Epithelial cell of prostate (primary cell): ENCODE measurements at regions not wholly inside any gene's neighbourhood (a gene's known extent, or its start where the extent isn't known, plus 50 kb on each side); places are given as distances from the start of the nearest gene placed in this dataset.
"Not testable (repeated sequence)": the region's sequence is repeated elsewhere in the genome, so short reads cannot be mapped to it uniquely, and the experiment has no call there.

Experiments
- DNase-seq: peaks from one replicate; pipeline ENCODE4 v3.0.0-alpha.2; 2011; ENCODE audit warnings: low read depth, low spot score
- H3K27ac ChIP-seq: fragments of 450-650 bp; 2 replicates; pipeline ENCODE4 v1.5.1; 2017; ENCODE audit warnings: mild to moderate bottlenecking

- DNase-seq, result no peak
- H3K27ac ChIP-seq, result no peak overlapping the region
These were observed 161.7 kb upstream of the STK32A start for GRCh38 chr5:147073098-147073497.

GRCh38 chr5:147075187-147075586 is 159.6 kb upstream of the STK32A start:
- DNase-seq, result no peak
- no peak overlapping the region for H3K27ac ChIP-seq

GRCh38 chr5:147080391-147080790 is 154.4 kb upstream of the STK32A start:
- no peak for DNase-seq
- H3K27ac ChIP-seq, result no peak overlapping the region

- no peak for DNase-seq
- no peak overlapping the region for H3K27ac ChIP-seq
These were observed 153.5 kb upstream of the STK32A start for GRCh38 chr5:147081311-147081764.

- H3K27ac ChIP-seq, result no peak overlapping the region
These were observed 150.1 kb upstream of the STK32A start for GRCh38 chr5:147084702-147085101.

GRCh38 chr5:147085409-147085808 is 149.4 kb upstream of the STK32A start:
- DNase-seq, result no peak
- H3K27ac ChIP-seq, result no peak overlapping the region

More at GRCh38 chr5:147084702-147085101, 150.1 kb upstream of the STK32A start:
- no peak for DNase-seq

- no peak for DNase-seq
- no peak overlapping the region for H3K27ac ChIP-seq
These were observed 142.8 kb upstream of the STK32A start for GRCh38 chr5:147092044-147092443.

- DNase-seq, result peak; percentile 8
- no peak overlapping the region for H3K27ac ChIP-seq
These were observed 141.7 kb upstream of the STK32A start for GRCh38 chr5:147093138-147093537.

- H3K27ac ChIP-seq, result no peak overlapping the region
- DNase-seq, result no peak
These were observed 139.1 kb upstream of the STK32A start for GRCh38 chr5:147095740-147096139.

GRCh38 chr5:147098233-147098790 is 136.5 kb upstream of the STK32A start:
- no peak for DNase-seq
- H3K27ac ChIP-seq, result no peak overlapping the region

- no peak for DNase-seq
These were observed 133.0 kb upstream of the STK32A start for GRCh38 chr5:147101659-147102369.

GRCh38 chr5:147112899-147113298 is 121.9 kb upstream of the STK32A start:
- DNase-seq, result no peak
- H3K27ac ChIP-seq, result no peak overlapping the region

More at GRCh38 chr5:147101659-147102369, 133.0 kb upstream of the STK32A start:
- no peak overlapping the region for H3K27ac ChIP-seq

- H3K27ac ChIP-seq, result no peak overlapping the region
- no peak for DNase-seq
These were observed 120.9 kb upstream of the STK32A start for GRCh38 chr5:147113967-147114366.

GRCh38 chr5:147139759-147140158 is 95.1 kb upstream of the STK32A start:
- DNase-seq, H3K27ac ChIP-seq: not testable (repeated sequence)

- no peak for DNase-seq
- no peak overlapping the region for H3K27ac ChIP-seq
These were observed 94.3 kb upstream of the STK32A start for GRCh38 chr5:147140558-147140957.

- H3K27ac ChIP-seq, DNase-seq: not testable (repeated sequence)
These were observed 93.2 kb upstream of the STK32A start for GRCh38 chr5:147141580-147141979.

GRCh38 chr5:147143215-147143614 is 91.6 kb upstream of the STK32A start:
- H3K27ac ChIP-seq, result no peak overlapping the region
- DNase-seq, result no peak

- DNase-seq, result no peak
- no peak overlapping the region for H3K27ac ChIP-seq
These were observed 89.5 kb upstream of the STK32A start for GRCh38 chr5:147145328-147145727.

- no peak overlapping the region for H3K27ac ChIP-seq
These were observed 86.1 kb upstream of the STK32A start for GRCh38 chr5:147148715-147149114.

GRCh38 chr5:147152086-147152485 is 82.7 kb upstream of the STK32A start:
- DNase-seq, result no peak

More at GRCh38 chr5:147148715-147149114, 86.1 kb upstream of the STK32A start:
- no peak for DNase-seq

GRCh38 chr5:147154809-147155208 is 80.0 kb upstream of the STK32A start:
- no peak for DNase-seq
- no peak overlapping the region for H3K27ac ChIP-seq

More at GRCh38 chr5:147152086-147152485, 82.7 kb upstream of the STK32A start:
- no peak overlapping the region for H3K27ac ChIP-seq

GRCh38 chr5:147156012-147156411 is 78.8 kb upstream of the STK32A start:
- DNase-seq, result no peak

More at GRCh38 chr5:147156012-147156411, 78.8 kb upstream of the STK32A start:
- no peak overlapping the region for H3K27ac ChIP-seq
